Common myeloid progenitor, CD34-positive (primary cell): ENCODE measurements at regions not wholly inside any gene's neighbourhood (a gene's known extent, or its start where the extent isn't known, plus 50 kb on each side); places are given as distances from the start of the nearest gene placed in this dataset.
A peak's percentile ranks its signal among the peaks of the same experiment; 100 is the strongest.

ENCODE experiments used
- CTCF ChIA-PET: fragments of 350-600 bp; sonication (Branson Sonifier 250); formaldehyde crosslinking; loops from one replicate; lab custom pipeline; 2021; ENCODE audit warnings: antibody characterized with exemption; lab: Charles Lee
- POLR2A ChIA-PET: fragments of 350-600 bp; sonication (Branson Sonifier 250); formaldehyde crosslinking; loops from one replicate; lab custom pipeline; 2021; ENCODE audit warnings: antibody characterized with exemption; lab: Charles Lee
- DNase-seq, 3 donors: peaks; one replicate each; pipeline versions ENCODE4 v3.0.0 to v3.0.0-alpha.2; 2013
- H3K27ac ChIP-seq, 2 experiments: 1 replicate in 1 of 2; 2 replicates in 1 of 2; pipeline ENCODE4 v1.7.0; 2013; ENCODE audit warnings: inconsistent platforms in 2 of 2, low read length in 2 of 2, mild to moderate bottlenecking in 2 of 2, low read depth in 1 of 2, moderate library complexity in 1 of 2; ENCODE audit not compliant: severe bottlenecking in 2 of 2, insufficient read depth in 1 of 2, poor library complexity in 1 of 2
- H3K27me3 ChIP-seq, 5 experiments: replicated peaks in 2 of 5; 1 replicate in 3 of 5; 2 replicates in 2 of 5; pipeline versions ENCODE4 v1.6.1 to v1.7.0; 2013; ENCODE audit warnings: low read length in 4 of 5, mild to moderate bottlenecking in 2 of 5, moderate library complexity in 2 of 5, inconsistent platforms in 1 of 5; ENCODE audit not compliant: insufficient read depth in 5 of 5, control insufficient read depth in 4 of 5
- H3K36me3 ChIP-seq, 4 experiments: 1 replicate in 2 of 4; 2 replicates in 2 of 4; pipeline versions ENCODE4 v1.6.1 to v1.7.0; 2013; ENCODE audit warnings: low read length in 3 of 4, control low read depth in 1 of 4, mild to moderate bottlenecking in 1 of 4; ENCODE audit not compliant: control insufficient read depth in 4 of 4, insufficient read depth in 4 of 4
- H3K4me1 ChIP-seq, 4 experiments: 1 replicate in 3 of 4; 2 replicates in 1 of 4; pipeline versions ENCODE4 v1.6.1 to v1.7.1; 2013; ENCODE audit warnings: low read length in 3 of 4, mild to moderate bottlenecking in 3 of 4, control low read depth in 1 of 4, inconsistent platforms in 1 of 4, moderate library complexity in 1 of 4; ENCODE audit not compliant: control insufficient read depth in 4 of 4, insufficient read depth in 4 of 4; ENCODE audit errors: control extremely low read depth in 1 of 4
- H3K4me3 ChIP-seq, 7 experiments: 1 replicate in 4 of 7; 2 replicates in 3 of 7; pipeline versions ENCODE4 v1.5.1 to v1.7.0; 2013; ENCODE audit warnings: mild to moderate bottlenecking in 7 of 7, low read length in 6 of 7, moderate library complexity in 6 of 7, inconsistent platforms in 2 of 7, low read depth in 2 of 7, control low read depth in 1 of 7; ENCODE audit not compliant: insufficient read depth in 4 of 7, control insufficient read depth in 1 of 7; ENCODE audit errors: extremely low read depth in 1 of 7
- H3K9me3 ChIP-seq, 5 experiments: 1 replicate in 4 of 5; 2 replicates in 1 of 5; pipeline versions ENCODE4 v1.6.1 to v1.7.1; 2013; ENCODE audit warnings: low read length in 4 of 5, mild to moderate bottlenecking in 2 of 5, inconsistent platforms in 1 of 5, low read depth in 1 of 5, moderate library complexity in 1 of 5; ENCODE audit not compliant: control insufficient read depth in 4 of 5, insufficient read depth in 2 of 5; ENCODE audit errors: control extremely low read depth in 1 of 5
- WGBS: methylation state at CpG from one replicate; pipeline ENCODE4 v1.1.5; 2013; ENCODE audit not compliant: insufficient coverage; 5-methylcytosine and 5-hydroxymethylcytosine counted together

DNA sequence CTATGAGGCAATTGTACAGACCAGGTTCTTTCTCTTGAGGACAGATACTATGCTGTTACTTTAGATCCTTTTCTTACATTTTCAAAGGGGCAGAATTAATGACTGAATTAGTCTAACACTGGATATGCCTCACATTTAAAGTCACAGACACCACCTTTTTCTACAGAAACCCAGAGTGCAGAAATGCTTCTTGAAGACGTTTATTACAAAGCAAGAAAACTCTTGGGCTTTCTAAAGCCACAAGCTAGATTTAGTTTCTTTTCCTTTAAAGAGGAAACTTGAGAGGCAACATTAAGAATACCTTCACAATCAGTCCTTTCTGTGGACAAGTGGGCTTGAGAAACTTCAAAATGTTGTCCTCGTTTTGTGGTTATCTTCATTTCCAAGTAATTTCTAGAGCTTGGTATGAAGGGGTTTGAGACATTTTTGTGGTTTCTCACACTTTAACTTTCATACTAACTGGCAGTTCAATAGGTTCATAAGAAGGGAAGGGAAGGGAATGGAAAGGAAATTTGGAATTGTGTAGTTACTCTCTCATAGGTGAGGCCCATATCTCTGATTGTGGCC lies 527.4 kb downstream of the RASEF start:
- no peaks in the 10 kb centered on the region for H3K9me3 ChIP-seq
- peak in 1 of 3 donors; percentile 7 for DNase-seq
- no peaks in the 10 kb centered on the region for H3K27me3 ChIP-seq
- H3K4me1 ChIP-seq, result peaks cover 0 to 15% (median 1%) of the 10 kb centered on the region in 4 experiments
- WGBS, result no CpG with 5 or more reads among the region's 2 CpGs
- H3K4me3 ChIP-seq, result no peak overlapping the region
- no peak overlapping the region for H3K27ac ChIP-seq
- CTCF ChIA-PET, result interaction anchor here (1.0 to 5.7 kb wide), 3 partner anchors 12 to 73 kb away, joined by 3 to 32 read pairs (median 3); no protein-coding TSS in a partner anchor
- H3K36me3 ChIP-seq, result no peaks in the 10 kb centered on the region
- POLR2A ChIA-PET, result no interaction called here

DNA sequence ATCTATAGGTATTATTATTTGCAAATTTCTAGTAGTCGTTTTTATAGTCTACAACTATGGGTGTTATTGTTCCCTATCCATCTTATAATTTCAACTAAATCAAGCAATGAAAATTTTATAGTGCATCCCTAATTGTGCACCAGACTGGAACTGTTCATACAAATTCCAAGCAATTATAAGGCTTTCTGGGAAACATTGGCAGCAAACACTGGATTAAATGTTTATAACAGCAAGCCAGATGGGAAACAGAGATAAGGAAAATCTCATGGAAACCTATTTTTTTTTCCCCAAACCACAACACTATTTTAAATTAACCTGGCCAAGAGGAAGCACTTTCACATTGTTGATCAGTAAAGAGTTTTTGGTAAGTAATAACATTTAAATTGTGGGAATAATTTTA lies 524.3 kb downstream of the RASEF start:
- Histone ChIP-seq H3K36me3 (no peaks in the 10 kb centered on the region), H3K27me3 (no peaks in the 10 kb centered on the region), H3K4me3 (no peak overlapping the region), H3K4me1 (peaks cover 0 to 15% (median 1%) of the 10 kb centered on the region in 4 experiments), H3K9me3 (no peaks in the 10 kb centered on the region), H3K27ac (no peak overlapping the region)
- DNase-seq, result no peak
- WGBS, result no CpG with 5 or more reads among the region's 1 CpG
- CTCF ChIA-PET, result no interaction called here
- POLR2A ChIA-PET, result no interaction called here

DNA sequence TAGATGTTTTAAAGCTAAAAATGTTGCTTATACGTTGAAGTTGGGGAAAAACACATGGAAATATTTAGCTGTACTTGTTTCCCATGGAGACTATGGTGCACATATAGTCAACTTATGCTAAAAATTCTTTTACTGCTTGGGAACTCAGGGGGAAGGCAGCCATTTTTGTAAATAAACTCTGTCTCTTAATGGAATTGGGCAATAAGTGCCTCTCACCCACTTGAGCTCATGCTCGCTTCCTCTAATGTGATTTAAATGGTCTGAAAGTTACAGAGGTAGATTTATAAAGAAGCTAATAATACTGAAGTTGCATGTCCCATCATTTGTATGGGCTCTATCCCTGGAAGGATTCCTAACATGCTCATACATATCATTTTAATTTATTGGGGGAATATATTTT lies 523.8 kb downstream of the RASEF start:
- H3K9me3 ChIP-seq, result no peaks in the 10 kb centered on the region
- peaks cover 0 to 15% (median 1%) of the 10 kb centered on the region in 4 experiments for H3K4me1 ChIP-seq
- DNase-seq, result no peak
- no peak overlapping the region for H3K4me3 ChIP-seq
- H3K36me3 ChIP-seq, result no peaks in the 10 kb centered on the region
- ChIA-PET POLR2A (no interaction called here), CTCF (no interaction called here)
- WGBS, result no CpG with 5 or more reads among the region's 2 CpGs
- H3K27ac ChIP-seq, result no peak overlapping the region
- no peaks in the 10 kb centered on the region for H3K27me3 ChIP-seq

DNA sequence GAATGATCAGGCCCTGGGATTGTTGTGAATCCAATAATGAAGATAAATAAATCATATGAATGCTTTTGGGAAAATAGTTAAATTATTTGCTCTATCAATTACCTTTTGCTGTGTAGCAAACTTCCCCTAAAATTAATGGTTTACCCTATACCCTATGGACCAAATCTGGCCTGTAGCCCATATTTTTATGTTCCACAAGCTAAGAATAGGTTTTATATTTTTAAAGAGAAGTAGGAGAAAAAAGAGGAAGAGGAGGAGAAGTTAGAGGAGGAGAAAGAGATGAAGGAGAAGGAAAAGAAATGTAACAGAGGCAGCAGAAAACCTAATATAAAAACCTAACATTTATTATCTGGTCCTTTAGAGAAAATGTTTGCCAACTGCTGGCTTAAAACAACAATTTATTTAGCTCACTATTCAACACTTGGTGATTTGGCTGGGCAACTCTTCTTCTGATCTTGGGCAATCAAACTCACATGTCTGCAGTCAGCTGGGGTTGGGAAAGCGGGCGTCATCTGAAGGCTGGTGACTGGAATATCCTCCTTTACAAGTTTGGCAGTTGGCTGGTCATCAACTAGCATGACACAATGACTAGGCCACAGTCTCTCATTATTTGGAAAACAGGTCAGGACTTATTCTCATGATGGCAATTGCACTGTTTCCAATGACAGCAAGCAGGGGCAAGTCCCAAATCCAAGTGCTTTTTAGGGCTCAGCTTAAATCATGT lies 522.9 kb downstream of the RASEF start:
- DNase-seq, result no peak
- no peaks in the 10 kb centered on the region for H3K36me3 ChIP-seq
- H3K4me3 ChIP-seq, result no peak overlapping the region
- POLR2A ChIA-PET, result no interaction called here
- H3K27me3 ChIP-seq, result no peaks in the 10 kb centered on the region
- H3K27ac ChIP-seq, result no peak overlapping the region
- CTCF ChIA-PET, result no interaction called here
- no peaks in the 10 kb centered on the region for H3K9me3 ChIP-seq
- H3K4me1 ChIP-seq, result peaks cover 0 to 12% (median 1%) of the 10 kb centered on the region in 4 experiments
- 92% methylated on average over 2 of the region's 2 CpGs for WGBS

DNA sequence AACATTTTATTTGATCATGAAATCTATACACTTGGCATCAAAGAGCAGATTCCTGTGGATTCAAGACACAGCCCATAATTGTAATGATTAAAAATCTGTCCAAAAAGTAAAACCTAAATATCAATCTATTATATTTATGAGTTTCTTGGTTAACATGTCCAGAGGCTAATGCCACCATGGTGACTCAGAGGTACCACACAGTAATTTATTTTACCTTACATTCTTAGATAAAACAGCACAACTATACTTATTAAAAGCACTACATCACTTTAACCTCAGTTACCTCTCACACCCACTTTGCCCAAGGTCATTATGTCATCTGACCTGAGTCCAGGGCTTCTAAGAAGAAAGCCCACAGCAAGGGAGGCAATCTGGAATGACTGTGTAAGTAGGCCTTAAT lies 519.2 kb downstream of the RASEF start:
- no peak overlapping the region for H3K4me3 ChIP-seq
- H3K27ac ChIP-seq, result no peak overlapping the region
- POLR2A ChIA-PET, result interaction anchor here (0.7 kb wide), 1 partner anchor 1560 kb away, joined by 5 read pairs; no protein-coding TSS in a partner anchor
- H3K4me1 ChIP-seq, result peaks cover 0 to 4% (median 0%) of the 10 kb centered on the region in 4 experiments
- CTCF ChIA-PET, result no interaction called here
- H3K9me3 ChIP-seq, result no peaks in the 10 kb centered on the region
- H3K36me3 ChIP-seq, result no peaks in the 10 kb centered on the region
- H3K27me3 ChIP-seq, result no peaks in the 10 kb centered on the region
- no peak for DNase-seq

DNA sequence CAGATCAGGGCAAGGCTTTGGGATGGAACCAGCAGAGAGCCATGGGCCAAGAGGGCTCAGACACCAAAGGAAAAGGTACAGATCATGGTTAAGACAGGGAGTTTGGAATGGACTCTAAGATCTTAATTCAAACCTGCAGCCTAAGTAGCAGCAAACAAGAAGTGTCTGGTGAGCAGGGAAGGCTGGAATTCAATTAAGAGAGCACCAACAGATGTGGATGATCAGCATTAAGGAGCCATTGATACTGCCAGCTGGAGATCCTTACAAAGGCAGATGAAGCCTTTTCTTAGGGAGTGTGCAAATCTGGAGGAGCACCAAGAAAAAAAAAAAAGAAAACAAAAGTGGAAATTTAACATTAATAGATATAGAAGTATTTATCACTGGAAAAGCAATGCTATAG lies 516.8 kb downstream of the RASEF start:
- H3K36me3 ChIP-seq, result no peaks in the 10 kb centered on the region
- H3K4me3 ChIP-seq, result no peak overlapping the region
- H3K4me1 ChIP-seq, result no peaks in the 10 kb centered on the region
- no peak overlapping the region for H3K27ac ChIP-seq
- no peaks in the 10 kb centered on the region for H3K9me3 ChIP-seq
- POLR2A ChIA-PET, result no interaction called here
- no peak for DNase-seq
- no peaks in the 10 kb centered on the region for H3K27me3 ChIP-seq
- CTCF ChIA-PET, result no interaction called here

DNA sequence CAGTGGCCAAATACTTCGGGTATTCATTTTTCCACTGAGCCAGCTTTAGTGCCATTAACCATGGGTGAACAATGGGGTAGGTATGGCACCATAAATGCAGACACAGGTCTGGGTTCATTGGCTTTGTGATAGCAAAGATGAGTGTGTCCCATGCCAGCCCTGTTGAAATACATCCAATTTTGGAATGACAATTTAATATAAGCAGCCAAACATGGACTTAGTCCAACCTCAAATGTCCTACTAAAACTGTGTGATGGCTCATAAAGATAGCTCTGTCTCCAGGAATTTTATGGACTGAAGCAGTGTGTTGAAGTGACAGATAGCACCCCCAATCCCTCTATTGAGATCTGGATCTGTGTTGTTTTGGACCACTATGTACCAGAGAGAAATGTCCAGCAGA lies 514.9 kb downstream of the RASEF start:
- Histone ChIP-seq H3K4me1 (no peaks in the 10 kb centered on the region), H3K4me3 (no peak overlapping the region), H3K36me3 (no peaks in the 10 kb centered on the region), H3K27me3 (no peaks in the 10 kb centered on the region), H3K27ac (no peak overlapping the region), H3K9me3 (no peaks in the 10 kb centered on the region)
- ChIA-PET CTCF (interaction anchor here (1.4 to 1.7 kb wide), 2 partner anchors 12 to 13 kb away, joined by 3 to 4 read pairs; no protein-coding TSS in a partner anchor), POLR2A (no interaction called here)
- DNase-seq, result no peak
- WGBS, result 100% methylated on average over 1 of the region's 1 CpG
